ENCODE measurements at regions not wholly inside any gene's neighbourhood (a gene's known extent, or its start where the extent isn't known, plus 50 kb on each side); places are given as distances from the start of the nearest gene placed in this dataset.
"Not testable (repeated sequence)": the region's sequence is repeated elsewhere in the genome, so short reads cannot be mapped to it uniquely, and the experiment has no call there.

GRCh38 chr6:164661716-164662115, 647.7 kb downstream of the C6orf118 start:
- TF ChIP-seq, protein P1, sequence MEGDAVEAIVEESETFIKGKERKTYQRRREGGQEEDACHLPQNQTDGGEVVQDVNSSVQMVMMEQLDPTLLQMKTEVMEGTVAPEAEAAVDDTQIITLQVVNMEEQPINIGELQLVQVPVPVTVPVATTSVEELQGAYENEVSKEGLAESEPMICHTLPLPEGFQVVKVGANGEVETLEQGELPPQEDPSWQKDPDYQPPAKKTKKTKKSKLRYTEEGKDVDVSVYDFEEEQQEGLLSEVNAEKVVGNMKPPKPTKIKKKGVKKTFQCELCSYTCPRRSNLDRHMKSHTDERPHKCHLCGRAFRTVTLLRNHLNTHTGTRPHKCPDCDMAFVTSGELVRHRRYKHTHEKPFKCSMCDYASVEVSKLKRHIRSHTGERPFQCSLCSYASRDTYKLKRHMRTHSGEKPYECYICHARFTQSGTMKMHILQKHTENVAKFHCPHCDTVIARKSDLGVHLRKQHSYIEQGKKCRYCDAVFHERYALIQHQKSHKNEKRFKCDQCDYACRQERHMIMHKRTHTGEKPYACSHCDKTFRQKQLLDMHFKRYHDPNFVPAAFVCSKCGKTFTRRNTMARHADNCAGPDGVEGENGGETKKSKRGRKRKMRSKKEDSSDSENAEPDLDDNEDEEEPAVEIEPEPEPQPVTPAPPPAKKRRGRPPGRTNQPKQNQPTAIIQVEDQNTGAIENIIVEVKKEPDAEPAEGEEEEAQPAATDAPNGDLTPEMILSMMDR (IDR thresholded peaks at IDR 0.05; ENCODE audit: control insufficient read depth, insufficient read depth, low read depth, low read length, missing control alignments) = no peak
- DNase-seq (ENCODE audit: low read depth) = no peak
- H3K4me3 ChIP-seq (ENCODE audit: control insufficient read depth, low read depth, low read length) = no peak overlapping the region

DNA sequence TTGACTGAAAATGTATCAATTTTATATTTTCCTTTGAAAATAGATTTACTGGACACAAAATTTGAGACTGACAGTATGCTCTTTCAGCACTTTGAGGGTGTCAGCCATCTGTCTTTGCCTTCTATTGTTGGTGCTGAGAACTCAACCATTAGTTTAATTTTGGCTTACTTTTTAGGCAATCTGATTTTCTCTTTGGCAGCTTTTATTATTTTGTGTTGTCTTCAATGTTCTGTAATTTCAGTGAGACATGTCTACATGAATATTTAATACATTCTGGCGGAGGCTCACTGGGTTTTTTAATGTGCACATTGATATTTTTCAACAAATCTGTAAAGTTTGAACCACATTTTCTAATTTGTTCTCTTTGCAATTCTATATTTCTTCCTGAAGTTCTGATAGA, 648.6 kb downstream of the C6orf118 start:
- H3K4me3 ChIP-seq (ENCODE audit: control insufficient read depth, low read depth, low read length) = no peak overlapping the region
- TF ChIP-seq, protein P1 (IDR thresholded peaks at IDR 0.05; ENCODE audit: control insufficient read depth, insufficient read depth, low read depth, low read length, missing control alignments) = no peak
- DNase-seq (ENCODE audit: low read depth) = no peak

GRCh38 chr6:164640956-164641355, 668.4 kb downstream of the C6orf118 start:
- H3K4me3 ChIP-seq (ENCODE audit: control insufficient read depth, low read depth, low read length) = no peak overlapping the region
- TF ChIP-seq, protein P1 (IDR thresholded peaks at IDR 0.05; ENCODE audit: control insufficient read depth, insufficient read depth, low read depth, low read length, missing control alignments) = no peak
- no peak for DNase-seq (ENCODE audit: low read depth)

- no peak overlapping the region for H3K4me3 ChIP-seq (ENCODE audit: control insufficient read depth, low read depth, low read length)
- DNase-seq (ENCODE audit: low read depth) = no peak
- TF ChIP-seq, protein P1 (IDR thresholded peaks at IDR 0.05; ENCODE audit: control insufficient read depth, insufficient read depth, low read depth, low read length, missing control alignments) = no peak
Measured at GRCh38 chr6:164628302-164628931, 681.0 kb downstream of the C6orf118 start.

- no peak overlapping the region for H3K4me3 ChIP-seq (ENCODE audit: control insufficient read depth, low read depth, low read length)
- TF ChIP-seq, protein P1 (IDR thresholded peaks at IDR 0.05; ENCODE audit: control insufficient read depth, insufficient read depth, low read depth, low read length, missing control alignments) = no peak
- DNase-seq (ENCODE audit: low read depth) = no peak
Measured at GRCh38 chr6:164616917-164617524, 692.4 kb downstream of the C6orf118 start.

- no peak overlapping the region for H3K4me3 ChIP-seq (ENCODE audit: control insufficient read depth, low read depth, low read length)
- TF ChIP-seq, protein P1 (IDR thresholded peaks at IDR 0.05; ENCODE audit: control insufficient read depth, insufficient read depth, low read depth, low read length, missing control alignments) = no peak
- DNase-seq (ENCODE audit: low read depth) = no peak
Measured at GRCh38 chr6:164612751-164613150, 696.7 kb downstream of the C6orf118 start.

DNA sequence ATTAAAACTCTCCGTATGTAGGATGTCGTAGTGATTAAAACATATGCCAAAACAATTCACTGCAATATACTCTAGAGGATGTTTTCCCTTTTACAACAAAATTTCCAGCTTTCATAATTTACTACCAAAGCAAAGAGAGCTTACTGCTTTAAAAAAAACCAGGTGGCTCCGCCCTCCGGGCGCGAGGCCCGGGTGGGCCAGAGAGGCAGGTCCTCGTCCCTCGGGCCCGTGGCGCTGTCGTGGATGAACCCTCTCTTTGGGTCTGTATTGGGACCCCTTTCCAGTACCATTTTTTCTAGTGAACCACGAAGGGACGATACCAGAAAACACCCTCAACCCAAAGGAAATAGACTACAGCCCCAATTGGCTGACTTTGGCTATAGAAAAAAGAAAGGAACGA, 698.5 kb downstream of the C6orf118 start:
- not testable (repeated sequence) for H3K4me3 ChIP-seq (ENCODE audit: control insufficient read depth, low read depth, low read length); DNase-seq (ENCODE audit: low read depth)

- not testable (repeated sequence) for DNase-seq (ENCODE audit: low read depth); H3K4me3 ChIP-seq (ENCODE audit: control insufficient read depth, low read depth, low read length)
Measured at GRCh38 chr6:164602415-164602814, 707.0 kb downstream of the C6orf118 start.

Data from AG09309 (cell line).